Lower leg skin (tissue), 3 donors: ENCODE measurements at regions not wholly inside any gene's neighbourhood (a gene's known extent, or its start where the extent isn't known, plus 50 kb on each side); places are given as distances from the start of the nearest gene placed in this dataset.

Experiments used
- POLR2A ChIP-seq, 2 donors: fragments of 450-650 bp; IDR thresholded peaks; one replicate each; pipeline ENCODE4 v1.6.1; 2016 to 2017; ENCODE audit warnings: antibody characterized with exemption in 2 of 2, mild to moderate bottlenecking in 1 of 2, moderate library complexity in 1 of 2
- TF ChIP-seq, protein P1 (sequence below), 3 donors: fragments of 450-650 bp; IDR thresholded peaks; one replicate each; pipeline ENCODE4 v1.5.1; 2016; ENCODE audit warnings: antibody characterized with exemption in 3 of 3, mild to moderate bottlenecking in 3 of 3, moderate library complexity in 2 of 3

DNA sequence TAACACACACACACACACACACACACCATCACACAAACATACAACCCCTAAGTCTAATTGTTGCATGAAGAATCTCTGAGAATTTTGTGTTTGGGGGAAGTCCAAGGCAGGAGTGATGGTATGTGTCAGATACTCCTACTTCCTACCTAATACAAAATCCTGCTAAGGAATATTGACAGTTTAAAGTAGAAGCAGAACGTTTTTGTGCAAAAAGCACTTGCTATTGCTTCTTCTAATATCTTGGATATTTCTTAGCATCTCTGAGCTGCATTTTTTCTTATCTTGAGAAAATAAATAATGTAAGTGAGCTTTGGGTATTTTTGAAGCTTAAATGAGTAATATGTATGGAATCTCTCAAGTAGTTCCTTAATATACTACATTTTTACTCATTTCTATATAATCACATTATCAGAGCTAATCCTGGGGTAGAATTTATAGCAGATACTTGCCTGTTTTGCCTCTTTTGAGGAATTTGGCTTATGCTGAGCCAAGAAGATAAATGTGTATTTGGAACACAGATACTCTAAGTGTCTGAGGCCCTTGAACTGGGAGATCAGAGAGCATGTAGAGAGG lies 212.3 kb downstream of the DKK1 start:
- TF ChIP-seq, protein P1, sequence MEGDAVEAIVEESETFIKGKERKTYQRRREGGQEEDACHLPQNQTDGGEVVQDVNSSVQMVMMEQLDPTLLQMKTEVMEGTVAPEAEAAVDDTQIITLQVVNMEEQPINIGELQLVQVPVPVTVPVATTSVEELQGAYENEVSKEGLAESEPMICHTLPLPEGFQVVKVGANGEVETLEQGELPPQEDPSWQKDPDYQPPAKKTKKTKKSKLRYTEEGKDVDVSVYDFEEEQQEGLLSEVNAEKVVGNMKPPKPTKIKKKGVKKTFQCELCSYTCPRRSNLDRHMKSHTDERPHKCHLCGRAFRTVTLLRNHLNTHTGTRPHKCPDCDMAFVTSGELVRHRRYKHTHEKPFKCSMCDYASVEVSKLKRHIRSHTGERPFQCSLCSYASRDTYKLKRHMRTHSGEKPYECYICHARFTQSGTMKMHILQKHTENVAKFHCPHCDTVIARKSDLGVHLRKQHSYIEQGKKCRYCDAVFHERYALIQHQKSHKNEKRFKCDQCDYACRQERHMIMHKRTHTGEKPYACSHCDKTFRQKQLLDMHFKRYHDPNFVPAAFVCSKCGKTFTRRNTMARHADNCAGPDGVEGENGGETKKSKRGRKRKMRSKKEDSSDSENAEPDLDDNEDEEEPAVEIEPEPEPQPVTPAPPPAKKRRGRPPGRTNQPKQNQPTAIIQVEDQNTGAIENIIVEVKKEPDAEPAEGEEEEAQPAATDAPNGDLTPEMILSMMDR (IDR thresholded peaks at IDR 0.05): no peak
- TF ChIP-seq POLR2A (IDR thresholded peaks at IDR 0.05): no peak
